Small intestine (tissue), 7 donors: ENCODE measurements at regions not wholly inside any gene's neighbourhood (a gene's known extent, or its start where the extent isn't known, plus 50 kb on each side); places are given as distances from the start of the nearest gene placed in this dataset.

ENCODE experiments used
- DNase-seq, 2 donors: peaks; one replicate each; pipeline versions ENCODE4 v3.0.0 to v3.0.0-alpha.2; 2013
- FAIRE-seq: peaks from 2 replicates; lab custom pipeline; 2012; peaks lifted over from hg19 to GRCh38; lab: Jason Lieb, UNC
- H3K27ac ChIP-seq, 3 donors: one replicate each; pipeline ENCODE4 v1.5.1; 2013; ENCODE audit warnings: low read length in 2 of 3, mild to moderate bottlenecking in 2 of 3, control low read depth in 1 of 3, inconsistent platforms in 1 of 3, low read depth in 1 of 3, moderate library complexity in 1 of 3
- H3K27me3 ChIP-seq, 3 donors: one replicate each; pipeline ENCODE4 v1.6.1; 2013; ENCODE audit warnings: low read length in 3 of 3, inconsistent platforms in 1 of 3; ENCODE audit not compliant: control insufficient read depth in 3 of 3, insufficient read depth in 3 of 3
- H3K36me3 ChIP-seq, 3 donors: one replicate each; pipeline ENCODE4 v1.6.1; 2013; ENCODE audit warnings: low read length in 3 of 3, inconsistent platforms in 1 of 3, low read depth in 1 of 3, mild to moderate bottlenecking in 1 of 3, moderate library complexity in 1 of 3; ENCODE audit not compliant: control insufficient read depth in 3 of 3, insufficient read depth in 2 of 3
- H3K4me1 ChIP-seq, 3 donors: one replicate each; pipeline ENCODE4 v1.6.1; 2013; ENCODE audit warnings: low read length in 2 of 3, inconsistent platforms in 1 of 3, low read depth in 1 of 3, mild to moderate bottlenecking in 1 of 3, moderate library complexity in 1 of 3; ENCODE audit not compliant: control insufficient read depth in 3 of 3, insufficient read depth in 2 of 3
- H3K4me3 ChIP-seq, 3 donors: one replicate each; pipeline ENCODE4 v1.5.1; 2013; ENCODE audit warnings: low read length in 3 of 3, control low read depth in 1 of 3, inconsistent platforms in 1 of 3, low read depth in 1 of 3, mild to moderate bottlenecking in 1 of 3, moderate library complexity in 1 of 3
- H3K9me3 ChIP-seq, 2 donors: one replicate each; pipeline ENCODE4 v1.6.1; 2013; ENCODE audit warnings: low read depth in 1 of 2, low read length in 1 of 2; ENCODE audit not compliant: control insufficient read depth in 2 of 2, insufficient read depth in 1 of 2
- WGBS, 3 donors: extraction: QIAGEN DNeasy Blood & Tissue Kit; methylation state at CpG; one replicate each; pipeline ENCODE4 v1.1.7; 2013; 5-methylcytosine and 5-hydroxymethylcytosine counted together
- donor health status: healthy with polysubstance abuse.
- donor health status: control.
- donor health status: control.
- donor health status: Bipolar disorder and iron deficiency.
- donor health status: healthy.

DNA sequence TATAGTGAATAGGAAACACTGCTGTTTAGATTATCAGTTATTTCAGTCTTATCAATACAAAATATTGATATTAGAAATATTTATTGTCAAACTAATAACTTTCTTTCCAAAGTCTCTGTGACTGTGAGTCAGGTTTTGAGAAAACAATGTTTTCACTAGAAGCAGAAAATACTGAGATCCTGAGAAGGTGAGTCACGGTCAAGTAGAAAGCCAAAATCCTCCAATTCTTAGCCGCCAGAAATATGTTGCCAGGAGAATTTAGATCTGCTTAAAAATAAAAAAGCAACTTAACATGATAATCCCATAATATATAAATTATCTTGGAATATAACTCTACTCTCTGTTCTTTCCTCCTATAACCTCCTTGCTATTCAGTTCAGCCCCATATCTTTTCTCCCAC is 181.9 kb upstream of the NRXN1 start:
- 88 to 97% (median 89%) methylated on average over 2 of the region's 2 CpGs for WGBS, 3 donors
- no peak overlapping the region for H3K27ac ChIP-seq
- H3K27me3 ChIP-seq, result no peaks in the 10 kb centered on the region
- DNase-seq (no peak), FAIRE-seq (no peak)
- H3K9me3 ChIP-seq, result no peaks in the 10 kb centered on the region
- H3K36me3 ChIP-seq, result no peaks in the 10 kb centered on the region
- H3K4me1 ChIP-seq, result no peaks in the 10 kb centered on the region
- no peak overlapping the region for H3K4me3 ChIP-seq

DNA sequence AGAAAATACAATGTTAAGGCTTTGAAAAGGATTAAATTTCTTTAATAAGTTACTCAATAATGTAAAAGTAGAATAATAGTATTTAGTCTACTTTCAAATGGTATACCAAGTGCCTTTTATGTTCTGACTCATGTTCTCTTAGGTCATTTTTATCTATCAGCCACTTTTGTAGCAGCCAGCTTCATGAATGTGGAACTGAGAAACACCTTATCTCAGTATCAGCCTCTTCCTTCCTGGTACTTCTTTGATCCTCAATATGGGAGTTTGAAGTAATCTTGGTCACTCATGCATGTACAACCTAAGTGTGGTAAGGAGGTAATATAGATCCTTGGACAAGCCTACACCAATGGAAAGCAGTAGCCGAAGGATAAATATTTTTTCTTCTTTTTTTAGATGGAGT is 180.4 kb upstream of the NRXN1 start:
- WGBS, 3 donors, result 85 to 96% (median 91%) methylated on average over 1 of the region's 1 CpG
- Histone ChIP-seq H3K4me3 (no peak overlapping the region), H3K4me1 (no peaks in the 10 kb centered on the region), H3K27me3 (no peaks in the 10 kb centered on the region), H3K9me3 (no peaks in the 10 kb centered on the region), H3K27ac (no peak overlapping the region), H3K36me3 (no peaks in the 10 kb centered on the region)
- FAIRE-seq (no peak), DNase-seq (no peak)

DNA sequence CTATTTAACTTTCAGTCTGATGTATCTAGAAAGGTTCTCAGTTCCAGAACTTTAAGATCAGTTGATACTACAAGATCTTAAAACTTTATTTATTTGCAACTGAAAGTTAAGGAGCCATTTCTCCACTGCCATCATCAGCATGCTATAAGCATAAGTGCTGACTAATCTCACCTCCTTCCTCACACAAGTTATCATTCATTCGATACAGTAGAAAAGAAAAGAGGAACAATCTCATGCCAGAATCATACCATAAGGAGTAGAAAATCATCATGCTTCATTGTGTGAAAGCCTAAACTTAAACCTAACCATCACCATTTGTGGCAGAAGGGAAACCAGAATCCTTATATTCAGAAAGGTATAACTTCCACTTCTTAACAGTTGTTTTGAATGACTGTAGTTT is 176.6 kb upstream of the NRXN1 start:
- DNase-seq (no peak), FAIRE-seq (no peak)
- H3K27ac ChIP-seq, result no peak overlapping the region
- 58 to 71% (median 68%) methylated on average over 1 of the region's 1 CpG for WGBS, 3 donors
- no peaks in the 10 kb centered on the region for H3K27me3 ChIP-seq
- H3K4me3 ChIP-seq, result no peak overlapping the region
- no peaks in the 10 kb centered on the region for H3K9me3 ChIP-seq
- H3K36me3 ChIP-seq, result no peaks in the 10 kb centered on the region
- H3K4me1 ChIP-seq, result no peaks in the 10 kb centered on the region

DNA sequence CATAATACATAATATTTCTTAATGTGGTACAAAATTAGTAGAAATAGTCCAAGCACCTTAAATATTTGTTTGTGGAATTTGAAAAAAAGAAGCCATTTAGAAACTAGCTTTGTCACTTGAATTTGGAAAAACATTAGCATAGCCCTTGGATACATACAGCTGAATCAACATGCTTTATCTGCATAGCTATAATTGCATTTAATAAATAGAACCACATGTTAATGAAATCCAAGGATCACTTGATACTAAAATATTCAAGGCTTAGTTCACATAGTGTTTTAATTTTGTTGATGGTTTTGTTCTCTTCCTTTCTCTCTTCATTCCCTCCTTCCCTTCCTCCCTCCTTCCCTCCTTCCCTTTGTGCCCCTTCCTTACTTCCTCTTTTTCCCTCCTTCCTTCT is 169.4 kb upstream of the NRXN1 start:
- H3K9me3 ChIP-seq, result no peaks in the 10 kb centered on the region
- no peaks in the 10 kb centered on the region for H3K27me3 ChIP-seq
- H3K4me3 ChIP-seq, result no peak overlapping the region
- FAIRE-seq, result no peak
- H3K4me1 ChIP-seq, result no peaks in the 10 kb centered on the region
- no peak for DNase-seq
- no peaks in the 10 kb centered on the region for H3K36me3 ChIP-seq
- H3K27ac ChIP-seq, result no peak overlapping the region

DNA sequence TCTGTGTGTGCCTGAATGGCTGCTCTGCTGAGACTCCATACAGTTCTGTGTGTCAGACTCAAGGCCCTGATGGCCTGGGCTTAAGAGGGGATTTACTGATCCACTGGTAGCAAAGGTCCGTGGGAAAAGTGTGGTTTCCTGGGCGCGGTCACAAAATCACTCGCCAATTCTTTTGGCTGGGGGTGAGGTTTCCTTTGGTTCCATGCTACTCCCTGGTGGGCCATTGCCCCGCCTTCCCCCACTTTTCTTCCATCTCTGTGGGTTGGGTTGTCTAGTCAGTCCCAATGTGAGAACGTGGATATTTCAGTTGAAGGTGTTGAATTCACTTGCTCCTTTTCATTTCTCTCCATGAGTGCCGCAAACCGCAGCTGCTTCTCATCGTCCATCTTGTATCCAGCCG is 162.7 kb upstream of the NRXN1 start:
- 83 to 91% (median 88%) methylated on average over 10 of the region's 10 CpGs for WGBS, 3 donors
- H3K27ac ChIP-seq, result no peak overlapping the region
- H3K36me3 ChIP-seq, result no peaks in the 10 kb centered on the region
- no peaks in the 10 kb centered on the region for H3K27me3 ChIP-seq
- peaks cover 0 to 15% of the 10 kb centered on the region in 2 donors for H3K9me3 ChIP-seq
- DNase-seq (no peak), FAIRE-seq (no peak)
- H3K4me1 ChIP-seq, result no peaks in the 10 kb centered on the region
- no peak overlapping the region for H3K4me3 ChIP-seq

DNA sequence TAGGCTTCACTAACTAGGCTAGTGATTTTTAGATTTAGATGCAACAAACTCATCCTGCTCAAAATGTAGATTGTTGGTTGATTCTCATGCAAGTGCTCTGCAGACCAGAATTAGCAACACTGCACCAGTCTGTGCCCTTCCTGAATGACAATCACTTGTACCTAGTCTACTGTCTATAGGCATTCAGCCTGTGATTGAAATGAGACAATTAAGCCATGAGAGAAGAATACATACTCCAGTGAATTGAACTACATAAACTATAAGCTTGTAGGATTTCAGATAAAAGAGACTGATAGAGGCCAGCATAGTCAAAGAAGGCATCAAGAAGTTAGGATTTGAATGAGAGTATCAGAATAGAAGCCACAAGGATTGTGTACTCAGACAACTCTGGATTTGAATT is 138.3 kb upstream of the NRXN1 start:
- DNase-seq (no peak), FAIRE-seq (no peak)
- Histone ChIP-seq H3K36me3 (no peaks in the 10 kb centered on the region), H3K27me3 (no peaks in the 10 kb centered on the region), H3K27ac (no peak overlapping the region), H3K4me3 (no peak overlapping the region), H3K9me3 (no peaks in the 10 kb centered on the region), H3K4me1 (no peaks in the 10 kb centered on the region)

DNA sequence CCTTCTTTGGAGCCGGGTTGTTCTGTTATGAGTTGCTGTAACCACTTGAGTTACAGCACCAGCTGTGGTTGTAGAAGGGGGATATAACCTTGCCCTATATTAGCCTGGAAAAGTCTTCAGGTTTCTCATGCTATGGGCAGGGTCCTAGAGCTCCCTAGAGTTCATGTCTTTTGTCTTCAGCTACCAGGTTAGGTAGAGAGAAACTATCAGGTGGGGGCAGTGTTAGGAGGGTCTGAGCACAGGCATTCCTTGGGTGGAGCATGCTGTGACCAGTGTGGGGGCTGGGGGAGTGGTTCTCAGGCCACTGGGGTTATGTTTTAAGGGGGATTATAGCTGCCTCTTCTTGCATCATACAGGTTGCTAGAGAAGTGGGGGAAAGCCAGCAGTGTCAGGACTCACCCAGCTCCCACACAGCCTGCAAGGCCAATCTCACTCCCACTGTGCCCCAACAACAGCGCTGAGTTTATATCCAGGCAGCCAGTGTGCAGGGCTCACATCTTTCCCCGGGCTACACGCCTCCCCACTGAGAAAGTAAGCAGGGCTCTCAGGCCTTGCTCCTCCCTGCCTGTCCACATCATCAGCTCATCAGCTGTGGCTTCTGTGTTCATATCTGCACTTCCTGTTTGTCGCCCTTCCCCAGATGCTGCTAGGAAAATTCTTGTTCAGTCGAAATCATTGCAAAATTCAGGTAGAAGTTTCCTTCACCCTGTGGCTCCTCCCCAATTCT is 133.8 kb upstream of the NRXN1 start:
- FAIRE-seq, result no peak
- Histone ChIP-seq H3K36me3 (no peaks in the 10 kb centered on the region), H3K27me3 (no peaks in the 10 kb centered on the region), H3K27ac (no peak overlapping the region), H3K4me1 (no peaks in the 10 kb centered on the region), H3K9me3 (no peaks in the 10 kb centered on the region), H3K4me3 (no peak overlapping the region)
- 48 to 61% (median 61%) methylated on average over 6 of the region's 6 CpGs for WGBS, 3 donors
- DNase-seq, result no peak

DNA sequence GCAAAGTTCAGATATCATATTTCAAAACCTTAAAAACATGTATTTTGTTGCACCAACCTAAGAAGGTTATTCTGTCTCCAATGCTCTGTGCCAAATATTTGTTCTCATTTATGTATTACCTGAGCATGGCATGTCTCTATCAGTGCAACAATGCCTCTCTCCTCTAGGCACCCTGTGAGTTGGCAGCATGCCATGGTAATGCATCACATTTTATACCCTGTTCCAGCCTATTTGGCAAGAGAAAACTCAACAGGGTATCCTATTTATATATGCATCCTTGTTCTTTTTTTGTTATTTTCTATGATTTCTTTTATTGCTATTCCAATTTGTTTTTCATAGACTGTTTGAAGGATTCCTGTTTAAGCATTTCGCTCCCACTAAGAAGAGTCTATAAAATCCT is 126.3 kb upstream of the NRXN1 start:
- H3K4me3 ChIP-seq, result no peak overlapping the region
- WGBS, 3 donors, result 85 to 94% (median 87%) methylated on average over 1 of the region's 1 CpG
- no peak overlapping the region for H3K27ac ChIP-seq
- no peaks in the 10 kb centered on the region for H3K36me3 ChIP-seq
- no peaks in the 10 kb centered on the region for H3K27me3 ChIP-seq
- no peaks in the 10 kb centered on the region for H3K9me3 ChIP-seq
- FAIRE-seq (no peak), DNase-seq (no peak)
- no peaks in the 10 kb centered on the region for H3K4me1 ChIP-seq

DNA sequence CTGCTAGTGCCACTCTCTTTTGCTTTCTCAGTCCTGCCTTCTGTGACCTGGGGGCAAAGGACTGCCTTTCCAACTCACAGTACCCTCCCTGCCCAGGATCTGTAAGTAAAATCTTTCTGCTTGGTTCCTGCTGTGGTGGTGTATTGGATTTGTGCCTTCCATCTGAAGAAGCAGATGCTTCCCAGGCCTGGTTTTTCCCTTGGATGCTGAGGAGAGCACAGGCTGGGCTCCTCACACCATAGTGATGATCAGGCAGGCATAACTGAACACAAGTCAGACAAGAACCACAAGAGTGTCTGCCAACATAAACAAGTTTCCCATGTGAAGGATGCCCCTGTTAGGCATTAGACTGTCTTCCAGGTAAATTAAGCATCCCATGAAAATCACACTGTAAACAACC is 121.3 kb upstream of the NRXN1 start:
- H3K27ac ChIP-seq, result no peak overlapping the region
- DNase-seq, result no peak
- H3K27me3 ChIP-seq, result no peaks in the 10 kb centered on the region
- peaks cover 0 to 3% of the 10 kb centered on the region in 2 donors for H3K9me3 ChIP-seq
- no peaks in the 10 kb centered on the region for H3K36me3 ChIP-seq
- no peaks in the 10 kb centered on the region for H3K4me1 ChIP-seq
- FAIRE-seq, result no peak
- H3K4me3 ChIP-seq, result no peak overlapping the region
